ENCODE measurements at regions not wholly inside any gene's neighbourhood (a gene's known extent, or its start where the extent isn't known, plus 50 kb on each side); places are given as distances from the start of the nearest gene placed in this dataset.

DNA sequence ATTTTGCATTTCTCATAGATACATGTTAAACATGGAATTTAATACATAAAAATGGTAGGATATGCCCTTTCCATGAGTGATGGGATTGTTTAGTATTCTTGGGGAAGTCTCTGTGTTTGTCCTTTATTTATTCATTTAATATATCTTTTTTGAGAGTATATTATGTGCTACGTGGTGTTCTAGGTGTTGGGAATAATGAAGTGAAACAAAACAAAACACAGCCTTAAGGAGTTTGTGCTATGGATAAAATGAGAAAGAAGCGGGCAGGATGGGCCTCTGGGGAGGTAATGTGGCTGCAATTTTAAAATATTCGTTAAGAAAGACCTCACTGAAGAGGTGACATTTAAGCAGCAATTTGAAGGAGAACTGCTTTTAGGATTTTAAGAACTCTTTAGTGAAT is 851.5 kb downstream of the MAFB start:
- no peak for DNase-seq (ENCODE audit: low spot score)
- Histone ChIP-seq H3K4me3 (no peak overlapping the region), H3K27ac (no peak overlapping the region)
- TF ChIP-seq, protein P1, sequence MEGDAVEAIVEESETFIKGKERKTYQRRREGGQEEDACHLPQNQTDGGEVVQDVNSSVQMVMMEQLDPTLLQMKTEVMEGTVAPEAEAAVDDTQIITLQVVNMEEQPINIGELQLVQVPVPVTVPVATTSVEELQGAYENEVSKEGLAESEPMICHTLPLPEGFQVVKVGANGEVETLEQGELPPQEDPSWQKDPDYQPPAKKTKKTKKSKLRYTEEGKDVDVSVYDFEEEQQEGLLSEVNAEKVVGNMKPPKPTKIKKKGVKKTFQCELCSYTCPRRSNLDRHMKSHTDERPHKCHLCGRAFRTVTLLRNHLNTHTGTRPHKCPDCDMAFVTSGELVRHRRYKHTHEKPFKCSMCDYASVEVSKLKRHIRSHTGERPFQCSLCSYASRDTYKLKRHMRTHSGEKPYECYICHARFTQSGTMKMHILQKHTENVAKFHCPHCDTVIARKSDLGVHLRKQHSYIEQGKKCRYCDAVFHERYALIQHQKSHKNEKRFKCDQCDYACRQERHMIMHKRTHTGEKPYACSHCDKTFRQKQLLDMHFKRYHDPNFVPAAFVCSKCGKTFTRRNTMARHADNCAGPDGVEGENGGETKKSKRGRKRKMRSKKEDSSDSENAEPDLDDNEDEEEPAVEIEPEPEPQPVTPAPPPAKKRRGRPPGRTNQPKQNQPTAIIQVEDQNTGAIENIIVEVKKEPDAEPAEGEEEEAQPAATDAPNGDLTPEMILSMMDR (IDR thresholded peaks at IDR 0.05) = no peak

DNA sequence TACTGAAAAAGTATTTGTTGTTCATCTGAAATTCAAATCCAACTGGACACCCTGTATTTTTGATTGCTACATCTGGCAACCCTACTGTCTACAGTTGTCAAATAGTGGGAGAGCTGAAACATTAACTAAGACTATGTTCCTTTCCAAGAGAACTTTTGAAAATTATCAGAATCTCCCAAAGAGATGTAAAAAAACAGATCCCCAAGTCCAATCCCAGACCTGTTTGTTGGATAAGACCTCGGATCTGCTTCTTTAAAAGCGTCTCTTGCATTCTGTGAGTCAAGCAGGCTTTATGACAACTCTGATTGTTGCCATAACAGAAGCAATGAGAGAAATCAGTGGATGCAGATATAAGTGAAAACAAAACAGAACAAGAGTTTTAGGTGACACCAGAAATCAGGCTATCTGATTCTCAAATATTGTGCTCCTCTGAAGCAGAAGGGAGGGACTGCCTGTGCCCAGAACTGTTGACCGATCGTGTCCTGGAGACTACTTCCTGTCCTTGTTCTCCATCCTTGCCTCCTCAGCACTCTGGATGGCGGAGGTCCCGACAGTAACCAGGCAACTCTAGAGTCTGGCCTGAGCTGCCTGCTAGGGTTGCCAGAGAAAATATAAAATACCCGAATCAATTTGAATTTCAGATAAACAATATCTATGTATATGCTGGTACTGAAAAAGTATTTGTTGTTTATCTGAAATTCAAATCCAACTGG is 853.8 kb downstream of the MAFB start:
- no peak for DNase-seq (ENCODE audit: low spot score)
- Histone ChIP-seq H3K4me3 (no peak overlapping the region), H3K27ac (peak overlapping the region in 1 of 2 donors; percentile 0)
- TF ChIP-seq, protein P1 (IDR thresholded peaks at IDR 0.05) = no peak

- no peak for DNase-seq (ENCODE audit: low spot score)
- no peak overlapping the region for H3K27ac ChIP-seq
Observed at GRCh38 chr20:39830903-39831302, 858.1 kb downstream of the MAFB start.

DNA sequence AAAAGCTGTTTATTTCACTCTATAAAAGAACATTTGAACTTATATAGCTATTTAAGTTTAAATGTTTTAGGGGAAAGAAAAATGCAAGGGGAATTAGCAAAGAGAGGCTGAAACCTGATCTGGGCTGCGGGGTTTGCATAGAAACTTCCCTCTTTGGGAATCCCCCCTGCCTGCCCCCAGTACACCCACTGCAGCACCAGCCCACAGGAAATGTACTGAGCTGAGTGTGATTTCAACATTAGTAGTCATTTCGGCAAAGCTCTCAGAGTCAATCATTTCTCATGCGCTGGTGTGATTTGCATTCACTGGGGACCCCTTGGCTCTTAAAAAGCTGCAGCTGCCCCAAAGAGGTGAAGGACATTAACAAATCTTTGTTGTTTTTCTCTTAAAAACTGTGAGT is 859.4 kb downstream of the MAFB start:
- TF ChIP-seq, protein P1 (IDR thresholded peaks at IDR 0.05) = no peak
- Histone ChIP-seq H3K4me3 (no peak overlapping the region), H3K27ac (no peak overlapping the region)
- DNase-seq (ENCODE audit: low spot score) = no peak

More at GRCh38 chr20:39830903-39831302, 858.1 kb downstream of the MAFB start:
- TF ChIP-seq, protein P1 (IDR thresholded peaks at IDR 0.05) = no peak
- H3K4me3 ChIP-seq = no peak overlapping the region

DNA sequence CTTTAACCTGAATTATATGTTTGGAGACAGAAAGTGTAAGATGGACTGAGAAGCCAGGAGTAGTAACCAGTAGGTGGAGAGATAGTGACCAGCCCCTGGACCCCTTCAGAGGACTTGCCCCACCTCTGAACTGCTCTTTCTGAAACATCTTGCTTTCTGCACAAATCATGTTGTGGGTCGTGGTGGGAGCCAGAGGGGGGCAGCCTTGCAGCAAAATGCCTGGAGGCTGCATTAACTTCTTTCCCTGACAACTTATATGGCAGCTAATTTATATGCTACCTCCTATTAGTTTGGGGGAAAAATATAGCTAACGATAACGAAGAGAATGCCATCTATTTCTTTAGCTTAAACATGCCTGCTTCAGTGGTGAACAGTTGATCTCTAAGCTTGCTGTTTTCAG is 859.8 kb downstream of the MAFB start:
- no peak for DNase-seq (ENCODE audit: low spot score)
- TF ChIP-seq, protein P1 (IDR thresholded peaks at IDR 0.05) = no peak
- H3K4me3 ChIP-seq = no peak overlapping the region
- H3K27ac ChIP-seq = no peak overlapping the region

DNA sequence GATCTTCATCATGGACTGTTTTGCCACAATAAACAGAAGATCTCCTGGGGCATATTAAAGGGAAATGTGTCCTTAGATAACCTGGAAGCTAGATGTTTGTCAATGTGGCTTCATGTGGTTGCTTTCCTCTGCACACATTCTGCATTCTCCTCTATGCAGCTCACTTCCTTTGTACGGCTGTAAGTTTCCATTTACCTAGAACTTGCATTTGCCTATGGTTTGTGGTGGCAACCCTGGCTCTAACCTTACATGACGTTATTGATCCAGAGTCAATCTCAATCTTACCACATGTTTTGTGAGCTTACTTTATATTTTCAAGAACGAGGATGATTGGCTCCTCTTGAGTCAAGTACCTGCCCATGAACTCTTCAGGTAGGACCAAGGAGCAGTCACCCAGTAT is 863.1 kb downstream of the MAFB start:
- TF ChIP-seq, protein P1 (IDR thresholded peaks at IDR 0.05) = no peak
- Histone ChIP-seq H3K27ac (no peak overlapping the region), H3K4me3 (no peak overlapping the region)
- no peak for DNase-seq (ENCODE audit: low spot score)

DNA sequence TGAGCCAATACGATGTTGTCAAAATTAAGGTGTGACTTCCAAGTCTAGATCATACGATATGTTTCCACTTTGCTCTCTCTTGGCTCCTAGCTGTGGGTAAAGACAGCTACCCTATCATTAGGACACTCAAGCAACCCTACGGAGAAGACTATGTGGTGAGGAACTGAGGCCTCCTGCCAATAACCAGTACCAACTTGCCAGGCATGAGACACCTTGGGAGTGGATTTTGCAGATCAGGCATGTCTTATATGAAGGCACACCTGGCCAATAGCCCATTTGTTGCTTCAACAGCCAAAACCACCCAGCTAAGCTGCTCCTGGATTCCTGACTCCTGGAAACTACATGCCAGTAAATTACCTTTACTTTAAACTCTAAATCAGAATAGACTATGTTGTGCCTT is 863.4 kb downstream of the DHX35 start:
- Histone ChIP-seq H3K4me3 (no peak overlapping the region), H3K27ac (no peak overlapping the region)
- TF ChIP-seq, protein P1 (IDR thresholded peaks at IDR 0.05) = no peak
- DNase-seq (ENCODE audit: low spot score) = no peak

All from coronary artery (tissue), 2 donors.